GM18858 (cell line): ENCODE measurements at regions not wholly inside any gene's neighbourhood (a gene's known extent, or its start where the extent isn't known, plus 50 kb on each side); places are given as distances from the start of the nearest gene placed in this dataset.

Experiments
- ATAC-seq: cut with Tn5 transposase; IDR thresholded peaks from one replicate; pipeline ENCODE4 v1.9.1; 2021; ENCODE audit not compliant: unreplicated experiment

- no peak for ATAC-seq
Observed at GRCh38 chr15:96720656-96721055, 390.2 kb downstream of the NR2F2 start.

GRCh38 chr15:96728591-96728990 is 398.1 kb downstream of the NR2F2 start:
- ATAC-seq, result no peak

GRCh38 chr15:96732704-96733103 is 402.2 kb downstream of the NR2F2 start:
- no peak for ATAC-seq

GRCh38 chr15:96733721-96734120 is 403.2 kb downstream of the NR2F2 start:
- no peak for ATAC-seq

GRCh38 chr15:96735632-96736240 is 405.2 kb downstream of the NR2F2 start:
- ATAC-seq, result no peak

GRCh38 chr15:96736384-96736783 is 405.9 kb downstream of the NR2F2 start:
- ATAC-seq, result no peak

GRCh38 chr15:96737408-96737807 is 406.9 kb downstream of the NR2F2 start:
- ATAC-seq, result no peak

- no peak for ATAC-seq
Observed at GRCh38 chr15:96746665-96747064, 416.2 kb downstream of the NR2F2 start.

GRCh38 chr15:96747291-96747690 is 416.8 kb downstream of the NR2F2 start:
- ATAC-seq, result no peak

GRCh38 chr15:96750361-96750760 is 419.9 kb downstream of the NR2F2 start:
- no peak for ATAC-seq

GRCh38 chr15:96756146-96756545 is 425.6 kb downstream of the NR2F2 start:
- ATAC-seq, result no peak

- ATAC-seq, result no peak
Observed at GRCh38 chr15:96756656-96757055, 426.2 kb downstream of the NR2F2 start.

- ATAC-seq, result no peak
Observed at GRCh38 chr15:96762566-96762965, 432.1 kb downstream of the NR2F2 start.

- ATAC-seq, result no peak
Observed at GRCh38 chr15:96764501-96764900, 434.0 kb downstream of the NR2F2 start.

- no peak for ATAC-seq
Observed at GRCh38 chr15:96764946-96765345, 434.4 kb downstream of the NR2F2 start.

GRCh38 chr15:96766366-96766765 is 435.9 kb downstream of the NR2F2 start:
- no peak for ATAC-seq

- no peak for ATAC-seq
Observed at GRCh38 chr15:96767703-96768434, 437.4 kb downstream of the NR2F2 start.

- ATAC-seq, result no peak
Observed at GRCh38 chr15:96768435-96768789, 437.9 kb downstream of the NR2F2 start.

GRCh38 chr15:96771035-96771434 is 440.5 kb downstream of the NR2F2 start:
- no peak for ATAC-seq

- ATAC-seq, result no peak
Observed at GRCh38 chr15:96774216-96774615, 443.7 kb downstream of the NR2F2 start.

- no peak for ATAC-seq
Observed at GRCh38 chr15:96783746-96784145, 453.2 kb downstream of the NR2F2 start.

GRCh38 chr15:96790004-96790403 is 459.5 kb downstream of the NR2F2 start:
- no peak for ATAC-seq

- ATAC-seq, result no peak
Observed at GRCh38 chr15:96792216-96792615, 461.7 kb downstream of the NR2F2 start.
